SU-DHL-6 (cell line): ENCODE measurements at regions not wholly inside any gene's neighbourhood (a gene's known extent, or its start where the extent isn't known, plus 50 kb on each side); places are given as distances from the start of the nearest gene placed in this dataset.

Experiments
- H2AFZ ChIP-seq: fragments of 200-600 bp; sonication (generic); 2 replicates; pipeline ENCODE4 v1.6.1; 2014; ENCODE audit warnings: low read depth, mild to moderate bottlenecking, moderate library complexity, mixed read lengths, antibody characterized with exemption, low read length; ENCODE audit not compliant: severe bottlenecking
- H3F3A ChIP-seq: fragments of 200-600 bp; shearing (Covaris generic); 2 replicates; pipeline ENCODE4 v1.6.0; 2016; ENCODE audit warnings: antibody characterized with exemption, mild to moderate bottlenecking; ENCODE audit not compliant: insufficient read depth
- H3K27ac ChIP-seq: fragments of 200-600 bp; sonication (generic); 2 replicates; pipeline ENCODE4 v1.5.1; 2016; ENCODE audit warnings: low read depth, mild to moderate bottlenecking, low read length, moderate library complexity, mixed read lengths
- H3K27me3 ChIP-seq: fragments of 200-600 bp; sonication (generic), shearing (Covaris generic); 2 replicates; pipeline ENCODE4 v1.6.0; 2014; ENCODE audit warnings: mild to moderate bottlenecking, low read length
- H3K36me3 ChIP-seq: fragments of 200-600 bp; sonication (generic); 2 replicates; pipeline ENCODE4 v1.6.1; 2014; ENCODE audit warnings: mild to moderate bottlenecking, low read length, mixed read lengths
- H3K4me2 ChIP-seq: fragments of 300-600, 200-600 bp; shearing (Covaris generic), sonication (generic); 2 replicates; pipeline ENCODE4 v1.6.0; 2014; ENCODE audit warnings: low read length, low read depth, mild to moderate bottlenecking; ENCODE audit not compliant: poor library complexity, severe bottlenecking
- H3K4me3 ChIP-seq: fragments of 200-600 bp; sonication (generic); 2 replicates; pipeline ENCODE4 v1.5.1; 2014; ENCODE audit warnings: antibody characterized with exemption, low read length, mild to moderate bottlenecking, mixed read lengths; ENCODE audit not compliant: insufficient read depth, poor library complexity, severe bottlenecking
- H3K79me2 ChIP-seq: fragments of 200-600 bp; sonication (generic); 2 replicates; pipeline ENCODE4 v1.6.1; 2014; ENCODE audit warnings: mild to moderate bottlenecking, low read length, moderate library complexity; ENCODE audit not compliant: insufficient read depth
- H3K9ac ChIP-seq: fragments of 200-600 bp; sonication (generic); 2 replicates; pipeline ENCODE4 v1.7.0; 2014; ENCODE audit warnings: mild to moderate bottlenecking, low read length
- H3K9me2 ChIP-seq: fragments of 200-600 bp; sonication (generic); replicated peaks from 2 replicates; pipeline ENCODE4 v1.6.1; 2014; ENCODE audit warnings: low read length; ENCODE audit not compliant: insufficient read depth
- H3K9me3 ChIP-seq: fragments of 200-600 bp; sonication (generic); 2 replicates; pipeline ENCODE4 v1.6.1; 2014; ENCODE audit warnings: low read length, mixed read lengths; ENCODE audit not compliant: insufficient read depth
- H4K20me1 ChIP-seq: fragments of 200-600 bp; sonication (generic); 2 replicates; pipeline ENCODE4 v1.6.1; 2014; ENCODE audit warnings: low read depth, mild to moderate bottlenecking, antibody characterized with exemption, low read length, moderate library complexity, mixed read lengths
- CTCF ChIP-seq: fragments of 200-600 bp; sonication (generic); IDR thresholded peaks from one replicate; pipeline ENCODE4 v1.5.1; 2017; ENCODE audit warnings: antibody characterized with exemption, mild to moderate bottlenecking, low read length, moderate library complexity; ENCODE audit not compliant: insufficient read depth, poor library complexity, severe bottlenecking
- EZH2phosphoT487 ChIP-seq: fragments of 200-600 bp; sonication (generic), shearing (Covaris generic); conservative IDR thresholded peaks from 2 replicates; pipeline ENCODE4 v1.6.1; 2018; ENCODE audit warnings: mild to moderate bottlenecking, antibody characterized with exemption, low read length, moderate library complexity, mixed read lengths

- TF ChIP-seq CTCF: no peak
- no peak for TF ChIP-seq EZH2phosphoT487
- Histone ChIP-seq H3K27ac (no peak overlapping the region), H3K36me3 (no peaks in the 10 kb centered on the region), H2AFZ (no peak overlapping the region), H3K4me3 (no peak overlapping the region), H3K27me3 (no peaks in the 10 kb centered on the region), H3K79me2 (no peaks in the 10 kb centered on the region), H3F3A (no peaks in the 10 kb centered on the region), H3K9me3 (peaks cover 6% of the 10 kb centered on the region; the same call in 1 of the 2 replicates), H3K4me2 (no peak overlapping the region), H3K9me2 (no peaks in the 10 kb centered on the region), H4K20me1 (no peaks in the 10 kb centered on the region), H3K9ac (no peak overlapping the region)
These were observed 513.6 kb downstream of the BCL11B start for GRCh38 chr14:98758440-98758839.

GRCh38 chr14:98761993-98762392, 510.0 kb downstream of the BCL11B start:
- no peak overlapping the region for H2AFZ ChIP-seq
- no peaks in the 10 kb centered on the region for H3K9me2 ChIP-seq
- no peak for TF ChIP-seq CTCF
- no peak for TF ChIP-seq EZH2phosphoT487
- H3K9me3 ChIP-seq: no peaks in the 10 kb centered on the region
- no peaks in the 10 kb centered on the region for H4K20me1 ChIP-seq
- no peak overlapping the region for H3K4me2 ChIP-seq
- H3K9ac ChIP-seq: no peak overlapping the region
- no peaks in the 10 kb centered on the region for H3K27me3 ChIP-seq
- H3K36me3 ChIP-seq: no peaks in the 10 kb centered on the region
- no peaks in the 10 kb centered on the region for H3F3A ChIP-seq
- H3K79me2 ChIP-seq: no peaks in the 10 kb centered on the region
- no peak overlapping the region for H3K4me3 ChIP-seq
- no peak overlapping the region for H3K27ac ChIP-seq

- H3K4me3 ChIP-seq: no peak overlapping the region
- H3K27ac ChIP-seq: no peak overlapping the region
- H3K9me3 ChIP-seq: no peaks in the 10 kb centered on the region
- H3F3A ChIP-seq: no peaks in the 10 kb centered on the region
- H3K36me3 ChIP-seq: no peaks in the 10 kb centered on the region
- no peaks in the 10 kb centered on the region for H3K79me2 ChIP-seq
- TF ChIP-seq EZH2phosphoT487 (no peak), CTCF (no peak)
- H3K27me3 ChIP-seq: no peaks in the 10 kb centered on the region
- no peaks in the 10 kb centered on the region for H3K9me2 ChIP-seq
- H2AFZ ChIP-seq: no peak overlapping the region
- no peak overlapping the region for H3K4me2 ChIP-seq
- no peaks in the 10 kb centered on the region for H4K20me1 ChIP-seq
- no peak overlapping the region for H3K9ac ChIP-seq
These were observed 505.2 kb downstream of the BCL11B start for GRCh38 chr14:98766818-98767217.

GRCh38 chr14:98769326-98769725, 502.7 kb downstream of the BCL11B start:
- no peaks in the 10 kb centered on the region for H3K9me2 ChIP-seq

More at GRCh38 chr14:98769326-98769725, 502.7 kb downstream of the BCL11B start:
- TF ChIP-seq EZH2phosphoT487: no peak
- no peak for TF ChIP-seq CTCF
- H3K36me3 ChIP-seq: no peaks in the 10 kb centered on the region
- no peaks in the 10 kb centered on the region for H3K9me3 ChIP-seq
- no peaks in the 10 kb centered on the region for H3K27me3 ChIP-seq
- H3K79me2 ChIP-seq: no peaks in the 10 kb centered on the region
- no peak overlapping the region for H2AFZ ChIP-seq
- no peak overlapping the region for H3K4me2 ChIP-seq
- no peak overlapping the region for H3K4me3 ChIP-seq
- no peaks in the 10 kb centered on the region for H4K20me1 ChIP-seq
- no peak overlapping the region for H3K9ac ChIP-seq
- H3F3A ChIP-seq: no peaks in the 10 kb centered on the region
- no peak overlapping the region for H3K27ac ChIP-seq
